Motor neuron (in vitro differentiated cells): ENCODE measurements at regions not wholly inside any gene's neighbourhood (a gene's known extent, or its start where the extent isn't known, plus 50 kb on each side); places are given as distances from the start of the nearest gene placed in this dataset.

Source experiments
- ATAC-seq, 8 experiments: fragments of 200-7000 bp; cut with Tn5 transposase; replicated peaks in 6 of 8; 2 replicates each; pipeline ENCODE4 v1.8.0; 2021; ENCODE audit warnings: mild to moderate bottlenecking in 8 of 8, moderate library complexity in 8 of 8
- H3K27ac ChIP-seq, 2 donors: fragments of 250-450 bp; sonication (Bioruptor Pico); 2 replicates each; pipeline ENCODE4 v1.9.0; 2021; ENCODE audit warnings: antibody characterized with exemption in 2 of 2, mild to moderate bottlenecking in 2 of 2, moderate library complexity in 1 of 2
- H3K4me1 ChIP-seq, 2 donors: fragments of 250-450 bp; sonication (Bioruptor Pico); replicated peaks in 1 of 2; 2 replicates each; pipeline ENCODE4 v1.6.1; 2021; ENCODE audit warnings: antibody characterized with exemption in 2 of 2, mild to moderate bottlenecking in 2 of 2, moderate library complexity in 1 of 2
- H3K4me3 ChIP-seq, 5 donors: fragments of 250-450 bp; sonication (Bioruptor Pico); 2 replicates each; pipeline ENCODE4 v1.9.0; 2021; ENCODE audit warnings: antibody characterized with exemption in 5 of 5, mild to moderate bottlenecking in 5 of 5, moderate library complexity in 4 of 5
- WGBS, 10 experiments: fragments of 450-650 bp; shearing (Covaris generic); methylation state at CpG; one replicate each; pipeline ENCODE4 v1.0.0; 2022; 5-methylcytosine and 5-hydroxymethylcytosine counted together
- in situ Hi-C, 9 experiments: fragments of 400-800 bp; cut with MboI; loops; one replicate each; pipeline ENCODE4 v1.15.0; 2021; ENCODE audit warnings: low sequenced_read_pairs in 9 of 9, low pct_unique_long_range_greater_than_20kb in 2 of 9; ENCODE audit not compliant: unreplicated experiment in 9 of 9

DNA sequence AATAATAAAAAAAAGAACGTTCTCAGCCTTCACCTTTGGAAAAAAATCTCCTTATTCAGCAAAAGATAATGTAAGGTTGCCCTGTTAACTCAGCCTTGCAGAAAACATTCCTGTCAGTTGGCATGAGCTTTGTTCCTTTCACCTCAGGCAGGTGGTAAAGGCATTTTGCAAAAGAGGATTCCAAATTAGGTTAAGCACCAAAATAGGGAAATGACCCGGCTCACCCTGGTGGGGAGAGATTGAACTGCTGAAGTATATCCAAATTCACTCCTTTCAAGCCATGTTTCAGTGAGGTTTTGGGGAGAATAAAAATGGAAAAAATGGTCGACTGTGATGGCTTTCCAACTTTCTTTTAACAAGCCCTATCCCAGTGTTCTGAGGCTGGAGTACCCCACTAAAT, 1988.8 kb upstream of the PIK3C3 start:
- ATAC-seq: no peak

DNA sequence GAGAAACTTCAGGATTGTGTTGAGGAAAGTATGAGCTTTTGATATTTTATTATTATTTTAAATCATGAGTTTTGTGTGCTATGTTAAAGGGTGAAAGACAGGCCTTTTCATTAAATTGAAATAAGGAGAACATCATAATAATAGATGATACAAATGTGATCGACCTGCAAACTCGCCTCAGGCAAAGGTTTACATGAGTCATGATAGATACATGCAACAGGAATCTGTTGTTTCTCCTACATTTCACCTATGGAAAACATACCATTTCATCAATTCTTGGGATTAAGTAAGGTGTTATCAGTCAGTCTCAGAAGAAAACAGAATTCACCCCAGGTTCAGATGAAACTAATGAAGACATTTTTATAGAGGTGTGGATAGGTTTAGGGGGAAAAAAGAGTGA, 1992.5 kb upstream of the PIK3C3 start:
- in situ Hi-C loops: no loop called here
- WGBS, 10 experiments: 40 to 100% (median 70%) methylated on average over 1 to 2 of the region's 2 CpGs; no CpG with 5 or more reads in 2 of the 10 experiments
- H3K27ac ChIP-seq: no peak overlapping the region
- no peaks in the 10 kb centered on the region for H3K4me1 ChIP-seq
- no peak for ATAC-seq
- no peak overlapping the region for H3K4me3 ChIP-seq

More for the DNA sequence above, 1988.8 kb upstream of the PIK3C3 start:
- Histone ChIP-seq H3K4me1 (no peaks in the 10 kb centered on the region), H3K27ac (no peak overlapping the region), H3K4me3 (no peak overlapping the region)
- in situ Hi-C loops: no loop called here
- 0 to 79% (median 57%) methylated on average over 1 to 3 of the region's 3 CpGs; no CpG with 5 or more reads in 2 of the 10 experiments for WGBS, 10 experiments

DNA sequence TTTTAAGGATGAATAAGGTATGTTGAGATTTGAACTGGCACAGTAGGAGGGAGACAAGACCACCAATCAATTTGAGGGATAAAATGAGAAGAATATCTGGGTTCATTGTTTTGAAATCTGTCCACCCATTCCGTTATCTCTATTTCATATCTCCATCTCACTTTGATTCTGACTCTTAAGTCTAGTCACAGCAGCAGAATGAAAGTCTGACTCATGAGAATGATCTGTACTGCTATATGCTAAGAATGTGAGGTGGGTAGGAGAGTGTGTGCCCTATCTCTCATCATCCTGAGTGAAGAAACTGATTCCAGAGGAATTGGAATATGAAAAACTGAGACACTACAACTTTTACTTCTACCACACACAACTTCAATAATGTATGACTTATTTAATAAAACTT, 1994.5 kb upstream of the PIK3C3 start:
- ATAC-seq: no peak
- H3K4me1 ChIP-seq: no peaks in the 10 kb centered on the region
- in situ Hi-C loops: no loop called here
- no peak overlapping the region for H3K27ac ChIP-seq
- H3K4me3 ChIP-seq: no peak overlapping the region
- 27 to 100% (median 86%) methylated on average over 1 of the region's 1 CpG; no CpG with 5 or more reads in 3 of the 10 experiments for WGBS, 10 experiments

DNA sequence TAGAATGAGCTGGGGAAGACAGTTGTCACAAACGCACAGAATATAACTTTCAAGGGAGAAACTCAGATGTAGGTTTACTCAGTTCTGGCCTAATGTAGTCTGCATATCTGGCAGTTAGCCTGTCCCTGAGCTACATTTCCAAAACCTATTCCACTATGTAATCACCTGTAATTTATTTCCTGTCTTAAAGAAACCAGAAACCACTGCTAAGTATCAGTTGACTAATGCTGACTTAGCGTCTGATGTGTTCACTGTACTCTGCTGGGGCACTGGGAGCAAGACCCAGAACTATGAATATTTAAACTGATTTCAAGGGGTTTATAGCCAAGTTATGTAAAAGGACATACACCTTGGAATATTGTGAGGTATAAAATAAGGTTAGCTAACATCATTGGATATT, 1995.2 kb upstream of the PIK3C3 start:
- in situ Hi-C loops: no loop called here
- ATAC-seq: peak in 1 of 8 experiments; percentile 28
- Histone ChIP-seq H3K4me1 (no peaks in the 10 kb centered on the region), H3K4me3 (no peak overlapping the region), H3K27ac (no peak overlapping the region)
- 21 to 100% (median 94%) methylated on average over 1 to 2 of the region's 2 CpGs; no CpG with 5 or more reads in 2 of the 10 experiments for WGBS, 10 experiments

DNA sequence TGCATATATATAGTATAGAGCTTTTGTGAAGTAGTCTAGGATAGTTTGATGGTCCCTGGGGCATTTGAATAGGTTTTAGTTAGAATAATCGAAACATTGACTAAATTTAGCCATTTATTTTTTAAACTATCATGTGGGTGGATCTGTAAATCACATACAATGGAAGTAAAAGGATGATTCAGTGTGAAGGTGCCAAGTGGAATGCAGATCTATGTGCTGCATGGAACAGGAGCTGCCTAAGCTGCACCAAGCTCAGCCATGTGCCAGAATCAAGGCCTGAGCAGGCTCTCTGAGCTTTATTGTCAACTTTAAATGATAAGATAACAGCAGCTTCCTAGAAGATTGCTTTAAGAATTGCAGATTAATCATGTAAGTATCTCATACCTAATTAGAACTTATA, 1996.2 kb upstream of the PIK3C3 start:
- no peak for ATAC-seq
- 14 to 100% (median 71%) methylated on average over 1 of the region's 1 CpG; no CpG with 5 or more reads in 2 of the 10 experiments for WGBS, 10 experiments

DNA sequence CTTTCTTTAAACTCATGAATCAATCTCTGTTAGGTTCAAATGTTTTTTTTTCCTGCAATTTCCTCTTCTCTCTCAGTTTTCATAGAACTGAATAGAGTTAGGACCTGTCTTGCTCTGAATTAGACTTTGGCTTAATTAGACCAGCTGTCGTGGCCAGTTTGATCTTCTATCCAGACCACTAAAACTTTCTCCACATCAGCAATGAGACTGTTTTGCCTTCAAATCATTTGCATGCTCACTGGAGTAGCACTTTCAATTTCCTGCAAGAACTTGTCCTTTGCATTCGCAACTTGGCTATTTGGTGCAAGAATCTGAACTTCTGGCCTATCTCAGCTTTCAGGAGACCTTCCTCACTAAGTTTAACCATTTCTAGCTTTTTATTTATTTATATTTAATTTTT, 2002.2 kb upstream of the PIK3C3 start:
- Histone ChIP-seq H3K4me1 (no peaks in the 10 kb centered on the region), H3K27ac (no peak overlapping the region), H3K4me3 (no peak overlapping the region)
- in situ Hi-C loops: no loop called here
- 43 to 100% (median 94%) methylated on average over 1 to 2 of the region's 2 CpGs; no CpG with 5 or more reads in 1 of the 10 experiments for WGBS, 10 experiments
- no peak for ATAC-seq

More for the DNA sequence above, 1996.2 kb upstream of the PIK3C3 start:
- in situ Hi-C loops: no loop called here
- Histone ChIP-seq H3K4me3 (no peak overlapping the region), H3K27ac (no peak overlapping the region), H3K4me1 (no peaks in the 10 kb centered on the region)

DNA sequence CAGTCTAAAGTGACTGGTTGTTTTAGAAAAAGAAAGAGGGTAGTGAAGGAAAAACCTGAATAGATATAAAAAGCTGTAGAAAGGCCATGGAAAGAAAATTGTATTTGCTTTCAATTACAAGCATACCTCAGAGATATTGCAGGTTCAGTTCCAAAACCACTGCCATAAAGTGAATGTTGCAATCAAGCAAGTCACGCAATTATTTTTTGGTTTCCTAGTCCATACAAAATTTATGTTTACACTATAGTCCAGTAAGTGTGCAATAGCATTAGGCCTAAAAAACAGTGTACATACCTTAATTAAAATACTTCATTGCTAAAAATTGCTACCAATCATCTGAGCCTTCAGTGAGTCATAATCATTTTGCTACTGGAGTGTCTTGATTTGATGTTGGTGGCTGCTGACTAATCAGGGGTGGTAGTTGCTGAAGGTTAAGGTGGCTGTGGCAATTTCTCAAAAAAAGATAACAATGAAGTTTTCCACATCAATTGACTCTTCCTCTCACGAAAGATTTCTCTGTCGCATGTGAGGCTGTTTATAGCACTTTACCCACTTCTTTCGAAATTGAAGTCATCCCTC, 2003.8 kb upstream of the PIK3C3 start:
- in situ Hi-C loops: no loop called here
- 53 to 100% (median 84%) methylated on average over 1 to 4 of the region's 4 CpGs; no CpG with 5 or more reads in 2 of the 10 experiments for whole genome bisulfite sequencing, 10 experiments
- H3K4me3 ChIP-seq: no peak overlapping the region
- no peaks in the 10 kb centered on the region for H3K4me1 ChIP-seq
- no peak for ATAC-seq
- H3K27ac ChIP-seq: no peak overlapping the region

DNA sequence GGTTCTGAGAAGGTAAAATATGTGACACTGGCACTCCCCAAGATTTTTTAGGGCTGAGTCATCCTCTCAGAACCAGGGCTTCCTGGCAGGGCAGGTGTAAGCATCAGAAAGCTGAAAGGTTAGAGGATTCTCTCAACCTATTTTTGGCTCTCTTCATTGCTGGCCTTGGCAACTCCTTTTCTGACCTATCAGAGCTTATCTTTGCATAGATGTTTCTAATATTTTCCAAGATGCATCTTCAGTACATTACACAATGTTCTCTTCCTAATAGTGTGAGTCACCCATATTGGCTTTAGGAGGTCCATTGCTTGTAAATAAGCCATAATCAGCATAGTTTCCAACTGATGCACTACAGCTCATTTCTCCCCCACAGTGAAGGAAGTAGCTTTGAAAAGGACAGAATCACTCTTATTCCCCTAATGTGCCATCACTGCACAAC, 2008.4 kb upstream of the PIK3C3 start:
- Histone ChIP-seq H3K27ac (no peak overlapping the region), H3K4me3 (no peak overlapping the region), H3K4me1 (no peaks in the 10 kb centered on the region)
- in situ Hi-C loops: no loop called here
- ATAC-seq: peak in 3 of 8 experiments; percentile 20 to 94 (median 91)

DNA sequence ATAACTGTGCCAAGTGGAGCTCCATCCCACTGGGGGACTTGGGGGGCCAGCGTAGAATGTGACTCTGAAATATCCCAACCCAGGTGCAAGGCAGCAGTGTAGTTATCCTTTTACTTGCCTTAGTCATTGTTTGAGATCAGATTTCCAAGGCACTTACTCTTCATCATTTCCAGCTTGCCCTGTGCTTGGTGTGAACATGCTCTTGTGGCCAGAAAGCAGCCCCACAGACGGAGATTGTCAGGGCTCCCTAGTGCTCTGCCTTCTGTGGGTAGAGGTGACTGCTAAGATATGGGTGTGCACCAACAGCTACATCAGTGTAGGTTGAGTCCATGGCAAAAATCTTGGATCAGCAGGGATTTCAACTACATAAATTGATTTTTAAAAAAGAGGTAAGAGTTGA, 2010.0 kb upstream of the PIK3C3 start:
- no peak for ATAC-seq
- in situ Hi-C loops: no loop called here
- Histone ChIP-seq H3K4me3 (no peak overlapping the region), H3K4me1 (no peaks in the 10 kb centered on the region), H3K27ac (no peak overlapping the region)
- 0 to 100% (median 63%) methylated on average over 1 to 2 of the region's 2 CpGs; no CpG with 5 or more reads in 6 of the 10 experiments for WGBS, 10 experiments

DNA sequence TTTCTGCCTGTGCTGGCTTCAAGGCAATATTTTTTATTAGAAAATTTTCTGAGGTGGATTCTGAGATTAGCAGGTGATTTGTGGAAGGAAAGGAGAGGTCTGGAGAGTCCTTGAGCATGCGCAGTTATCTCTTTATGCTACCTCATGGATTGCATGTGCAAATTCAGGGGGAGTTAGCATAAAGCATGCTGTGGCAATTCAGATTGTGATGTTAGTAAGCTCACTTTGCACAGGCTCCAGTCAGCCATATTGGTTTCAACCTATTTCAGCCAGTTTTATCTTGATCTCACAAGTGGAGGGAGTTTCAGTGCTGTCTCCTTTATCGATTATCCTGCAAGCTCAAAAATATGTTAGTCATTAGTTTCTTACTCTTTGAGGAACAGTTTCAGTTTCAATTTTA, 2012.3 kb upstream of the PIK3C3 start:
- H3K4me1 ChIP-seq: peaks cover 7 to 18% of the 10 kb centered on the region in 2 donors
- no peak overlapping the region for H3K27ac ChIP-seq
- in situ Hi-C loops: no loop called here
- WGBS, 10 experiments: 13 to 100% (median 84%) methylated on average over 1 to 2 of the region's 2 CpGs; no CpG with 5 or more reads in 2 of the 10 experiments
- H3K4me3 ChIP-seq: no peak overlapping the region
- peak in 2 of 8 experiments; percentile 37 to 67 for ATAC-seq

DNA sequence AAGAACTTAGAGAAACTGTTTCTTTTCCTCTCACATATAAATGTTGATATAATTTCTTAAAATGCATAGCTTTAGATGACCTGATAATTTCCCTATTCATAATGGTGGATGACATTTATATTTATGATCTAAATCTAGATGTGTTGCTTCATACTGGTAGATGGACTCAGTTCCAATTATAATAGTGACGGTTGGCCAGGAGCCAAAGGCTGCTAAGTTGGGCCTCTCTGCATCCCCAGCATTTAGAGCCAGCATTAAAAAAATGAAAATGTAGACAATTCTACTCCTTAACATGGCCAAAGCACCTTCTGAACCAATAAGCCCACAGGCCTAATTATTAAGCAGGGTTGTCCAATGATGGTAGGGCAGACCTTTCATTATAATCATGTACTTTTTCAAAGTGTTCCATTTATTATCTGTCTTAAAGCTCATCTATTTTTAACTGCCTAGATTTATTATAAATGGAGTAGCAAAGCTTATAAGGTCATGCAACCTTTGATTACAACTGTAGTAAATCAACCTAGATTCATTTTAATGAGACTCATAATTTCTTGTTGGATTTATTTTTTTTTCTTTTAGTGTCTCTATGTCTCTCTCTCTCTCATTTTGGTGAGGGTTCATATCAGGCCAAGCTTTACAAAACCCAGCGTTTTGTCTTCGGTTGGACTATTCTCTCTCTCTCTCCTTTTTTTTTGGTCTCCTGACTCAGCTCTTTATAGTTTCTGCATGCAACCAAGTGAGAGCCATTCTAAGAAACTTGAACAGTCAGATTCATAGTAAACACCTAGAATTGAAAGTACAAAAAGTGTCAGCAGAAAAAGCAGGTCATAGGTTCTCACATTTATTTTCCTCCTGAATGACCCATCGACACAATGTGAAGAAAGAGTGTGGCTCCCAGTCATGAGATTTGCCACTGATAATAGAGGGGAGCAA, 2016.1 kb upstream of the PIK3C3 start:
- H3K4me1 ChIP-seq: peaks cover 7 to 18% of the 10 kb centered on the region in 2 donors
- in situ Hi-C loops: no loop called here
- no peak overlapping the region for H3K27ac ChIP-seq
- peak in 5 of 8 experiments; percentile 40 to 94 (median 53) for ATAC-seq
- 20 to 87% (median 47%) methylated on average over 2 to 4 of the region's 4 CpGs; no CpG with 5 or more reads in 1 of the 10 experiments for WGBS, 10 experiments
- H3K4me3 ChIP-seq: no peak overlapping the region

DNA sequence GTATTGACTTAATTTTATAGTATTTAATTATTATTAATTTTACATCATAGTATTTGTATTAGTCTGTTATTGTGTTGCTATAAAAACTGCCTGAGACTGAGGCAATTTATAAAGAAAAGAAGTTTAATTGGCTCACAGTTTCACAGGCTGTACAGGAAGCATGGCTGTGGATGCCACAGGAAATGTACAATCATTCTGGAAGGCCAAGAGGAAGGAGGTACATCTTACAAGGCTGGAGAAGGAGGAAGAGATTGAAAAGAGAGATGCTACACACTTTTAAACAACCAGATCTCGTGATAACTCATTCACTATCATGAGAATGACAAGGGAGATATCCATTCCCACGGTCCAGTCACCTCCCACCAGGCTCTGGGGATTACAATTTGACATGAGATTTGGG, 2019.4 kb upstream of the PIK3C3 start:
- Histone ChIP-seq H3K27ac (no peak overlapping the region), H3K4me1 (peaks cover 7 to 18% of the 10 kb centered on the region in 2 donors), H3K4me3 (no peak overlapping the region)
- no peak for ATAC-seq
- in situ Hi-C loops: no loop called here
- WGBS, 10 experiments: 14 to 100% (median 63%) methylated on average over 1 to 2 of the region's 2 CpGs; no CpG with 5 or more reads in 2 of the 10 experiments

DNA sequence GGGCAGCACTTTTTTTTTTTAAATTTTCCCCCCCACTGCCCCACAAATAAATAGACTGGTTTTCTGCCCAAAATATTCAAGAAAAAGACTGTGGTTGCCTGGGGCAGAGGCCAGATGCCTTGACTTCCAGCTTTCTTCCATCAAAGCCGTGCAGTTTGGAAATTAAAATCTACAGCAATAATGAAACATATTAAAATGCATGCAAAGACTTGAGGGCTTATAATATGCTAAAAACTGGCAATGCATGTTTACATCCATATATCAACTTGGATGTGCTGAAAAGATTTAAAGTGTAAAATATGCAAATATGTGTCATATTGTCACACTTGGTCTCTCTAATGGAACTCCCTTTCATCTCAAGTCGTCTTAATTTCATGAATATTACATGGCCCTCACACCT, 2036.2 kb upstream of the PIK3C3 start:
- H3K4me3 ChIP-seq: no peak overlapping the region
- in situ Hi-C loops: no loop called here
- H3K27ac ChIP-seq: no peak overlapping the region
- WGBS, 10 experiments: 0 to 100% (median 57%) methylated on average over 1 to 2 of the region's 2 CpGs
- peak in 3 of 8 experiments; percentile 22 to 68 (median 46) for ATAC-seq
- H3K4me1 ChIP-seq: no peaks in the 10 kb centered on the region
